ENCODE measurements at regions not wholly inside any gene's neighbourhood (a gene's known extent, or its start where the extent isn't known, plus 50 kb on each side); places are given as distances from the start of the nearest gene placed in this dataset.

GRCh38 chr5:96015709-96016108, 54.1 kb upstream of the ELL2 start:
- H3K4me3 ChIP-seq (ENCODE audit: extremely low read depth in 1 of 4, insufficient read depth in 2 of 4, low read depth in 3 of 4, low read length in 4 of 4): no peak overlapping the region
- H3K18ac ChIP-seq (ENCODE audit: extremely low read depth, low read length): no peak overlapping the region
- H3K14ac ChIP-seq (ENCODE audit: insufficient read length): no peak overlapping the region
- CTCF ChIA-PET (ENCODE audit: partially characterized antibody): interaction anchor here (1.1 to 1.2 kb wide), 2 partner anchors 31 to 52 kb away, joined by 3 read pairs; no protein-coding TSS in a partner anchor
- no peak overlapping the region for H4K8ac ChIP-seq (ENCODE audit: extremely low read depth, insufficient read depth, low read length)
- no peak overlapping the region for H4K5ac ChIP-seq (ENCODE audit: insufficient read length, low read depth, low read length)
- H3K36me3 ChIP-seq (ENCODE audit: control insufficient read depth in 2 of 4, insufficient read depth in 4 of 4, low read length in 3 of 4): no peaks in the 10 kb centered on the region
- H3K4me1 ChIP-seq (replicated peaks in 1 of 4; ENCODE audit: control insufficient read depth in 3 of 4, insufficient read depth in 4 of 4, low read length in 3 of 4): no peaks in the 10 kb centered on the region
- TF ChIP-seq CEBPB (IDR thresholded peaks at IDR 0.05; ENCODE audit: low read depth, low read length): no peak
- no peak for TF ChIP-seq RFX5 (IDR thresholded peaks at IDR 0.05; ENCODE audit: borderline replicate concordance, low read depth, low read length)
- no peak for TF ChIP-seq E2F6 (IDR thresholded peaks at IDR 0.05)
- no peak for TF ChIP-seq ZNF274 (IDR thresholded peaks at IDR 0.05; ENCODE audit: borderline replicate concordance, extremely low read depth, low read length)
- TF ChIP-seq SIX5 (IDR thresholded peaks at IDR 0.05; ENCODE audit: low read depth, low read length): no peak
- TF ChIP-seq BCL11A (IDR thresholded peaks at IDR 0.05; ENCODE audit: low read depth in 2 of 2, low read length in 2 of 2): no peak
- H3K4ac ChIP-seq (replicated peaks; ENCODE audit: insufficient read length, low read depth, low read length): no peak overlapping the region
- H2AK5ac ChIP-seq (ENCODE audit: low read depth, low read length): no peak overlapping the region
- no peak overlapping the region for H2BK12ac ChIP-seq (ENCODE audit: low read depth, low read length)
- no peaks in the 10 kb centered on the region for H3K27me3 ChIP-seq (replicated peaks in 1 of 4; ENCODE audit: control insufficient read depth in 3 of 4, extremely low read depth in 1 of 4, insufficient read depth in 3 of 4, low read length in 3 of 4)
- no peaks in the 10 kb centered on the region for H3K9me3 ChIP-seq (ENCODE audit: insufficient read depth in 2 of 2, low read depth in 1 of 2, low read length in 1 of 2)
- H4K91ac ChIP-seq (replicated peaks; ENCODE audit: insufficient read length, low read length): no peak overlapping the region
- no peaks in the 10 kb centered on the region for H3K23me2 ChIP-seq (ENCODE audit: low read depth, low read length)
- WGBS, 2 experiments (ENCODE audit: extremely low coverage in 1 of 2, insufficient coverage in 1 of 2, insufficient read length in 1 of 2, insufficient replicate concordance in 2 of 2, low coverage in 1 of 2, low lambda C conversion rate in 2 of 2, missing lambda C conversion rate in 1 of 2): 85% methylated on average over 1 of the region's 1 CpG; no CpG with 5 or more reads in 1 of the 2 experiments
- no peaks in the 10 kb centered on the region for H3K79me1 ChIP-seq (ENCODE audit: low read depth, low read length)
- H4K20me1 ChIP-seq (replicated peaks in 1 of 2; ENCODE audit: control insufficient read depth in 1 of 2, insufficient read depth in 2 of 2, low read length in 2 of 2): no peaks in the 10 kb centered on the region
- DNase-seq (ENCODE audit: low read depth in 1 of 2, low spot score in 2 of 2): no peak
- no peak overlapping the region for H2BK120ac ChIP-seq (replicated peaks; ENCODE audit: low read depth, low read length)
- 0 out of 2 replicates have a peak overlapping the region, but pooled peaks have one; percentile 62 for H2AFZ ChIP-seq (ENCODE audit: low read length)
- H3K79me2 ChIP-seq (ENCODE audit: control insufficient read depth in 1 of 2, insufficient read depth in 2 of 2, low read length in 2 of 2): no peaks in the 10 kb centered on the region
- H3K27ac ChIP-seq (ENCODE audit: low read depth, low read length): no peak overlapping the region
- no peak for FAIRE-seq
- H2BK15ac ChIP-seq (ENCODE audit: low read length): no peak overlapping the region
- no peak overlapping the region for H3K56ac ChIP-seq (replicated peaks; ENCODE audit: insufficient read length, low read depth, low read length)
- H2BK5ac ChIP-seq (ENCODE audit: low read depth, low read length): no peak overlapping the region
- no peak overlapping the region for H2BK20ac ChIP-seq (ENCODE audit: low read length)
- H3K9ac ChIP-seq (replicated peaks in 1 of 4; ENCODE audit: extremely low read depth in 1 of 4, low read depth in 3 of 4, low read length in 3 of 4): no peak overlapping the region
- H3K23ac ChIP-seq (ENCODE audit: insufficient read length): no peak overlapping the region
- POLR2A ChIA-PET (ENCODE audit: partially characterized antibody): no interaction called here
- H3K4me2 ChIP-seq (ENCODE audit: insufficient read depth in 1 of 2, low read depth in 2 of 2, low read length in 2 of 2): no peak overlapping the region

Data from H1 (cell line).